ENCODE measurements at regions not wholly inside any gene's neighbourhood (a gene's known extent, or its start where the extent isn't known, plus 50 kb on each side); places are given as distances from the start of the nearest gene placed in this dataset.

- in situ Hi-C loops (cut with MboI; ENCODE audit: low sequenced_read_pairs) = no loop called here
Observed at GRCh38 chr4:82042042-82042441, 331.7 kb downstream of the HNRNPD start.

DNA sequence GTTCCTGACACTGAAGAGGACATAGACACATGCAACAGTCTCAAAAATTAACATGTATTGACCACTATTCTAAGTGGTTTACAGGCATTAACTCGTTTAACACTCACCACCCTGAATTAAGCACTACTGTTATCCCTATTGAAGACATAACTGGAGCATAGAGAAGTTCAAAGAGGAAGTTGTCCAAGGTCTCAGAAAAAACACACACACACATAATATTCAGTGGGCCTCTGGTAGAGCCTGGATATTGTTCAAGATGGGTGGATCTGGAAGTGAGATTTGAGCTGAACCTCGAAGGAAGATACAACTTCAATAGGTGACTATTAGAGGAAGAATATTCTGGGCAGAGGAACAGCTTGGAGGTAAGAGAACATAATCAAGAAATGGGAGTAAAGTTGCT is 334.9 kb downstream of the HNRNPD start:
- in situ Hi-C loops (cut with MboI; ENCODE audit: low sequenced_read_pairs) = no loop called here

GRCh38 chr4:82036181-82036580 is 337.6 kb downstream of the HNRNPD start:
- in situ Hi-C loops (cut with MboI; ENCODE audit: low sequenced_read_pairs) = no loop called here

GRCh38 chr4:82034878-82035277 is 338.9 kb downstream of the HNRNPD start:
- in situ Hi-C loops (cut with MboI; ENCODE audit: low sequenced_read_pairs) = no loop called here

- in situ Hi-C loops (cut with MboI; ENCODE audit: low sequenced_read_pairs) = no loop called here
Observed at GRCh38 chr4:82033862-82034261, 339.9 kb downstream of the HNRNPD start.

DNA sequence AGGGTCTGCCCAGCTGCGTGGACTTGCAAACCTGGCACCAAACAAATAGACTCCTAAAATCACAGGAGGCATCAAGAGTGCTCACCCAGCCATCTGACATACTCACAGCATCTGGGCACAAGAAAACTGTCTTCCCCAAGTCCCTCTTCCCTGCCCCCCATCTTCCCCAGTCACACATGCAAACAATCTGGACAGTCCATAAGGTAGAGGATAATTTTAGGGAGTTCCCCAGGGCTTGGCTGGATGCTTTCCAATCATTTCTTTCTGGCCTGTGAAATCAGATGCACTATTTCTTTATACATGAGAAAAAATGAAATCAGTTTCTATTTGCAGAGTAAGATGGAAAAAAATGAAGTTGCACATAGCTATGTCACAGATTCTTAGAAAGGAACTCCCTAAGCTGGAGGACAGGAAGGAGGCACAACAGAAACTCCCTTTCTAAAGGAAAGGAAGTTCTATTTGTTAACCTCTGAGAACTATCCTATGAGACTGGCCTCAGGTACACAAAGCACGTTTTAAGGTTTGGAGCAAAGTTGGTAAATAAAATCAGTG is 342.3 kb downstream of the HNRNPD start:
- in situ Hi-C loops (cut with MboI; ENCODE audit: low sequenced_read_pairs) = no loop called here

DNA sequence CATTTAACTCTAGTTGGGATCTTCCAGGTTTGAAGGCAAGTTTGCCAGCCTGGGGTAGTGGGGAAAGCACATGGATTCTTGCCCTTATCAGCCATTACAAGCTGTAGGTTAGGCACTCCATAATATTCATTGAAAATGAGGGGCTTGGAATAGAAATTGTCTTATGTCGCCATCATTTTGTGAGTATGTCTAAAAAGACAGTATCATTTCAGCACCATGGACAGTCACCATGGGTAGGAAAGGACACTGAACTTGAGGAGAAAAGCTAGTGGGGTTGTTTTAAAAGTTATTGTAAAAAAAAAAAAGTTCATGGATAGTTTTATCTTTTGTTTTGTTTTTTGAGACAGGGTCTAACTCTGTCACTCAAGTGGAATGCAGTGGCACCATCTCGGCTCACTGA is 356.1 kb downstream of the HNRNPD start:
- in situ Hi-C loops (cut with MboI; ENCODE audit: low sequenced_read_pairs) = no loop called here

- in situ Hi-C loops (cut with MboI; ENCODE audit: low sequenced_read_pairs) = no loop called here
Observed at GRCh38 chr4:82005158-82005557, 368.6 kb downstream of the HNRNPD start.

DNA sequence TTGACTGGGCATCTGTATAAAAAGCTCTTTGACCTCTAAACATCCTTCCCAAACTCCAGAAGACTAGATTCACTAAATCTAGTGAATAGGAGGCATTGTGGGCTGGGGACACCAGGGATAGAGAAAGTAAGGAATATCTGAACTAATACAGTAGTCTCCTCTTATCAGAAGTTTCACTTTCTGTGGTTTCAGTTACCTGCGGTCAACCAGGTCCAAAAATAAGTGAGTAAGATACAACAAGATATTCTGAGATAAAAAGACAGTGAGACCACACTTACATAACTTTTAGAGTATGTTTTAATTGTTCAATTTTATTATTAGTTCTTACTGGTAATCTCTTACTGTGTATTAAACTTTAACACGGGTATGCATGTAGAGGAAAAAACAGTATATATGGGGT is 376.5 kb downstream of the HNRNPD start:
- in situ Hi-C loops (cut with MboI; ENCODE audit: low sequenced_read_pairs) = no loop called here

DNA sequence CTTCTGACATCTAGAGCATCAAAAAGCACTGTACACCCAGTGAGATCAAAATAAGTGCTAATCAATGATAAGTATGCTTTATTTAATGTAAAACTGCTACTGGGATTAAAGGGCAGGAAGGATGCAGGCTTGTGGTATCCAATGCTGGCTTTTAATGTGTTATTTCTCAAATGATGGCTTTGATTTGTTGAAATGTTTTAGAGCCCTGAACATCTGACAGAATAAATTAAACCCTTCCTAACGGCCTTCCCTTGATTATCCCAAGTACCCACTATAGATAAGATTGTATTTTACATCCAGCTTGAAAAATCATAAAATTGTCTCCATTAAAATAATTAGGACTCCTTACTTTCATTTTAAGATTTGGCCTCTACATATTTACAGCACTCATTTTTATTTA is 382.9 kb downstream of the HNRNPD start:
- in situ Hi-C loops (cut with MboI; ENCODE audit: low sequenced_read_pairs) = no loop called here

GRCh38 chr4:81990211-81990610 is 383.6 kb downstream of the HNRNPD start:
- in situ Hi-C loops (cut with MboI; ENCODE audit: low sequenced_read_pairs) = no loop called here

DNA sequence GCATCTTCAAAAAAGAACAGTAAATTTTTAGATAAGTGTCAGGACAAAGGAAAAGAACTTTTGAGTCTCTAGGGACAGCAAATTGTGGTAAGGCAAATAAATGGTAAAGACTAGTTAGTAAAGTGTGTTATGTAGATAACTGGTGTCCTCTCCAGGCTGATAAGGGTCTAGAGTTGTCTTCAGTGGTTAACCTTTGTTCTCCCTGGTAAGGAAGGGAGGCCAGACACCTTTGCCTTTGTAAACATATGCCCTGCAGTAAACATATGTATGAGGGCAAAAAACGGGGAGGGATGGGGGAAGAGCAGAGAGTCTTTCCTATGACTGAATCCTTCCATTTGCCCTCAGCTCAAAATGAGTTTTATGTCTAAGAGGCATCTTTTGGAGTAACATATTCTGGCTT is 384.6 kb downstream of the HNRNPD start:
- in situ Hi-C loops (cut with MboI; ENCODE audit: low sequenced_read_pairs) = no loop called here

DNA sequence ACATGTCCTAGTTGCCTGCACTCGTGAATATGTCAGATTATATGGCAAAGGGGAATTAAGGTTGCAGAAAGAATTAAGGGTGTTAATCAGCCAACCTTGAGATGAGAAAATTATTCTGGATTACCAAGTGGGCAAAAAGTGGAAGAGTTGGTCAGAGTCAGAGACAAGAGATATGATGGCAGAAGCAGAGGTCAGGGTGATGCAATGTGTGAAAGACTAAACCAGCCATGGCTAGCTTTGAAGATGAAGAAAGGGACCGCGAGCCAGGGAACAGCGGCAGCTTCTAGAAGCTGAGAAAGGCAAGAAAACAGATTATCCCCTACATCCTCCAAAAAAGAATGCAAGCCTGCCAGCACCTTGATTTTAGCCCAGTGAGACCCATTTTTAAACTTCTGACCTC is 385.6 kb downstream of the HNRNPD start:
- in situ Hi-C loops (cut with MboI; ENCODE audit: low sequenced_read_pairs) = no loop called here

DNA sequence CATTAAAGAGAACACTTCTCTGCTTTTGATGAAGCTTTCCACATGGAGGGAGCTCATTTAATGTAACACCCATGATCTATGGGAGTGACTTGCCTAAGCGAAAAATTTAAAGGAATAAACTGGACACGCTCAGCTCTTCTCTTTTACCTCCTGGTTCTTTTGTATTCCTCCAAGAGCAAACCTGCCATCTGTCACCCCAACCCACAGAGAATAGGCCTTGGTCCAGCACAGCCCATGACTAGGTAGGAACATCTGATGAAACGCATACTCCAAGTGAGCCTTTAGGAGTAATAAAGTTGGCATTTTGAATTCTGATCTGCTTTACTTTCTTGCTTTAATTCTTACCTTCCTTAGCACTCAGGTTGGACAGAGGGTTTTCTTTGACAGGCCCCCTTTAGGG is 389.0 kb downstream of the HNRNPD start:
- in situ Hi-C loops (cut with MboI; ENCODE audit: low sequenced_read_pairs) = no loop called here

DNA sequence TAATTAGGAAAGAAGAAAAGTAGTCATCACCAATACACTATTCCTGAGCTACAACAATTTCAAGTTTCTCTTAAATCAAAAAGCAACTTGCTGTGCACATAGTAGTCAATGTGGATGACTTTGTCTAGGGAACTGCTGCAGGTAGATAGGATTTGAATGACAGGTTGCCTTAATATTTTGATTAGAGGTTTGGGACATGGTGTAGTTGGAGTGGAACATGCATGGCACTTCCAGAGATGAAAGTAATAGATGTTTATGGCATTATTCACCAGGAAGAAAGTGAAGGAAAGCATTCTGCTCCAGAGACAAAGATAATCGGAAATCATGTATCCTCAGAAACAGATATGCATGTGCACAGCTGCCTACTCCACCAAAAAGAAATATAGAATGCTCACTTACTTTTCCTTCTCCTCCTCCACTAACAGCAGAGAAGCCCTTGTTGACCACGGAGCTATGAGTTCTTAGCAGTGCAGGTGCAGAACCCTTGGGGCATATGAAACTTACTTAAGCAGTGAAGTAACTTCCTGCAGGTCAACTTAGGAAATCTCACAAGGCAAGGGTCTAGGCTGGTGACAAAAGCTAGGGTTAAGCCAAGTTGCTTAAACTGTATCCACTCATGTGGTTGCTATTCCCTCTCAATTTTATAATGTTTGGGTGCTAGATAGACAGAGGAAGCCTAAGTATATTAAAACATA is 390.8 kb downstream of the HNRNPD start:
- in situ Hi-C loops (cut with MboI; ENCODE audit: low sequenced_read_pairs) = no loop called here

- in situ Hi-C loops (cut with MboI; ENCODE audit: low sequenced_read_pairs) = no loop called here
Observed at GRCh38 chr4:81981218-81981617, 392.6 kb downstream of the HNRNPD start.

DNA sequence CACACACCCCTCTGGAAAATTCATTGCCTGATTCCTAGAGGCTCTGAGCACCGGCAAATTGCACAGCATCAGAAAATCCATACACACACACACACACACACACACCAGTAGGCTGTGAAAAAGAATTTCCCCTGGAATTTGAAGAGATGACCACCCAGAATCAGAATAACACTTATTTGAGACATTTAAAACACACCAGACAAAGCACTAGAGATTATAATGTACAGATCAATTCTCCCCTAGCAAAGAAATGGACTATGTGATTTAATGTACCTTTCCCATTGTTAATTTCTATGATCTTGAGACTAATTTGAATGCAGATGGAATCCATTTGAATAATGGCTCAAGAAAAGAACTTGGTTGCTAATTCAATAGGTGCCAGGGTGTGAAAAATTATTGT is 399.3 kb downstream of the HNRNPD start:
- in situ Hi-C loops (cut with MboI; ENCODE audit: low sequenced_read_pairs) = no loop called here

- in situ Hi-C loops (cut with MboI; ENCODE audit: low sequenced_read_pairs) = no loop called here
Observed at GRCh38 chr4:81971637-81972381, 402.0 kb downstream of the HNRNPD start.

DNA sequence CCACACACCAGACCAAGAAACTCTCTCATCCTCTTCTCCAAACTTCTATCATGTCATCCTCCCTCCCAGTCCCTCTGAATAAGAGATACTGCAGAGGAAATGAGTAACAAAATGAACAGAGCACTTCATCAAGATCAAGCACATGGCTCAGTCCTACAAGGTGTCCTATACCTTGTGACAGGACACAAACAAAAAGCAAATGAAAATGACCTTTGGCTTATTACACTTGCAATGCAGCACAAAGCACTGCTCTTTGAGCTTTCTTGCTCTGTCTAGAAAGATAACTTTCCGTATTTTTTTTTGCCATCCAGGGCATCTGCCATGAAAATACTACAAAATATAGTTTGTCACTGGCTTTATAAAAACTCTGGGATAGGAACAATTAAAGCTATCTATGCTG is 402.7 kb downstream of the HNRNPD start:
- in situ Hi-C loops (cut with MboI; ENCODE audit: low sequenced_read_pairs) = no loop called here

DNA sequence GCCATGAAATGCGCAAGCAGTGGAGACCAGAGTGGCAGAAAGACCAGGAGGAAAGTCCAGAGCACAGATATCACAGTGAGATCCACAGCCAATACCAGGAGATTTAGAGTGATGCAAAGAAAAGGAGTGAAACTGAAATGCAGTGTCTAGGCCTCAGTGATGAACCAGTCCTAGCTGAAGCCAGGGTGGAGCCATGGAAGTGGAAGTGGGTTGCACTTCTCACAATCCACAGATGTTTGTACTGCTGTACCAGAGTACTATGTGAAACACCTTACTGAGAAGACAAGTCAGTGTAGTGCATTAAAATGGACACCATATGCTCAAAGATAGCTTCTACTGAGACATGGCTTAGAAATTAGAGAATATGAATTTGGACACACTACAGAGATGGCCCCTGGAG is 403.3 kb downstream of the HNRNPD start:
- in situ Hi-C loops (cut with MboI; ENCODE audit: low sequenced_read_pairs) = no loop called here

GRCh38 chr4:81966676-81967075 is 407.1 kb downstream of the HNRNPD start:
- in situ Hi-C loops (cut with MboI; ENCODE audit: low sequenced_read_pairs) = no loop called here

DNA sequence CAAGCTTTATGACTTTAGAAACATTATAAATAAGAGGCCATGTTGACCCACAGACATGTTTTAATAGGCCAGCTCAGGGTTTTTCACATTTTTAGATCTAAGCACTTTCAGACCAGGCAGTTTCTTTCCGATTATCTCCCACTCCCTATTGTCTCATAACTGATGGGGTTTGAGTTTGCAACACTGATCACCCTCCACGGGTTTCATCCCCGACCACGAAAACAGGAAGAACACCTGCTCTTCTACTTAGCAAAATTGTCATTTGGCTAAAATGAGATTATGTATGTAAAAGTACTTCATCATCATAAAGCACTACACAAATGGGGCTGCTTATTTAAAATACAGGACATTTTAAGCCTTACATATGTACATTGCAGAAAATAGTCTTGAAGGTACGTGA is 407.9 kb downstream of the HNRNPD start:
- in situ Hi-C loops (cut with MboI; ENCODE audit: low sequenced_read_pairs) = no loop called here

Data from HL-60/S4 (cell line).